ENCODE measurements at regions not wholly inside any gene's neighbourhood (a gene's known extent, or its start where the extent isn't known, plus 50 kb on each side); places are given as distances from the start of the nearest gene placed in this dataset.

- no peak for DNase-seq (ENCODE audit: low spot score)
Measured at GRCh38 chr4:20395160-20395773, 143.6 kb downstream of the SLIT2 start.

DNA sequence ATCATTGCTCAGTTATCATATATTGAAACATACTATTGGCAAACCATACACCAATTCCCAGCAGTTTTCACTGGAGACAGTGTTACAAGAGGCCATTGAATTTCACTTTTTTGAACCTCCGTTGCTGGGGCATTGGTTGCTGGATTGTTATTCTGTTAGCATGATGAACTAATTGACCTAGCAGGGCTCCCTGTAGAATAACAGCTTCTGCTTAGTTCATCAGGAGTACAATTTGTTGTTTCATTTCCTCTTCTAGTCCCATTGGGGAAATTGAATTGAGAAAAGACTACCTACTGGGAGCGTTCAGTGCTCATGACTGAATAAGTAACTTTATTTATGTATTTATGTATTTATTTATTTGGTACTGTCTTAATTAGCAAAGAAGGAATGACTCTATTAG, 151.6 kb downstream of the SLIT2 start:
- no peak for DNase-seq (ENCODE audit: low spot score)

More at GRCh38 chr4:20395160-20395773, 143.6 kb downstream of the SLIT2 start:
- TF ChIP-seq CTCF (IDR thresholded peaks at IDR 0.05; ENCODE audit: extremely low read depth, insufficient read depth, missing control alignments): peak; percentile 70
- in situ Hi-C loops (cut with MboI; ENCODE audit: low pct_unique_long_range_greater_than_20kb, low sequenced_read_pairs, unreplicated experiment): no loop called here

DNA sequence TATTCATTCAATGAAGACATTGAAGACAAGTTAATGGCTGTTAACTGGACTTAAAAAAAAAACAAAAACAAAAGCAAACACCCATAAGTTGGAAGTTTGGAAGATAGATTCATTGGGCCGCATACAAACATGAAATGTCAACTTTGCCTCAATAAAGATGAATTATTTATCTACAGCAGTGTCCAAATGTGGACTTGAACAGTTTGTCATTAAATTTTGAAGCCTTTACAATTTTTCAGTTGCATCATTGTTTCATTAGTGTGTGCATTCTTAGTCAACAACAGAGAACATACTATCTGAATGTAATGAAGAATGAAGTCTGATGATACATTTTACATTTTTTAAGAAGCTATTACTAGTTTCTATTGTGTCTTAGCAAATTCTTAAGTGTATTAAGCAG, 152.1 kb downstream of the SLIT2 start:
- in situ Hi-C loops (cut with MboI; ENCODE audit: low pct_unique_long_range_greater_than_20kb, low sequenced_read_pairs, unreplicated experiment): loop anchor here (25.0 kb wide), 1 partner anchor 283 kb away; no protein-coding TSS in a partner anchor
- DNase-seq (ENCODE audit: low spot score): no peak
- no peak for TF ChIP-seq CTCF (IDR thresholded peaks at IDR 0.05; ENCODE audit: extremely low read depth, insufficient read depth, missing control alignments)

More for the DNA sequence above, 151.6 kb downstream of the SLIT2 start:
- in situ Hi-C loops (cut with MboI; ENCODE audit: low pct_unique_long_range_greater_than_20kb, low sequenced_read_pairs, unreplicated experiment): loop anchor here (25.0 kb wide), 1 partner anchor 284 kb away; no protein-coding TSS in a partner anchor
- TF ChIP-seq CTCF (IDR thresholded peaks at IDR 0.05; ENCODE audit: extremely low read depth, insufficient read depth, missing control alignments): no peak

DNA sequence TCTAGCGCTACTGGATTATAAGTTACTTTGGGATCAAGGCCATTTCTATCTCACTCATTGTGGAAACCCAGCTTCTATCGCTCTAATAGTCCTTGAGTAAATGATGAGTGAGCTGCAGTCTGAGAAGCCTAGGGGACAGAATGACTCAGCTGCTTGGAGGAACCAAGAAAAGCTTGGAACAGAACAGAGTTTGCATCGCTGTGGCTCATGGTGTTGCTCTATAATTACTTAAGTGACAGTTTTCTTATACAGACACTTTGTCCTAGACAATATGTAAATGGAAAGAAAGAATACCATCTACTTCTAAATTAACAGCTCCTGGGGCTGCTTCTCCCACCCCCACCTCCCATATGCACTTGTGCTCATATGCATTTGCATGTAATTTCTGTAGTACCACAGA, 156.9 kb downstream of the SLIT2 start:
- in situ Hi-C loops (cut with MboI; ENCODE audit: low pct_unique_long_range_greater_than_20kb, low sequenced_read_pairs, unreplicated experiment): loop anchor here (25.0 kb wide), 1 partner anchor 279 kb away; no protein-coding TSS in a partner anchor
- no peak for DNase-seq (ENCODE audit: low spot score)
- TF ChIP-seq CTCF (IDR thresholded peaks at IDR 0.05; ENCODE audit: extremely low read depth, insufficient read depth, missing control alignments): no peak

GRCh38 chr4:20412072-20412471, 160.4 kb downstream of the SLIT2 start:
- no peak for DNase-seq (ENCODE audit: low spot score)
- no peak for TF ChIP-seq CTCF (IDR thresholded peaks at IDR 0.05; ENCODE audit: extremely low read depth, insufficient read depth, missing control alignments)
- in situ Hi-C loops (cut with MboI; ENCODE audit: low pct_unique_long_range_greater_than_20kb, low sequenced_read_pairs, unreplicated experiment): loop anchor here (25.0 kb wide), 1 partner anchor 275 kb away; no protein-coding TSS in a partner anchor

DNA sequence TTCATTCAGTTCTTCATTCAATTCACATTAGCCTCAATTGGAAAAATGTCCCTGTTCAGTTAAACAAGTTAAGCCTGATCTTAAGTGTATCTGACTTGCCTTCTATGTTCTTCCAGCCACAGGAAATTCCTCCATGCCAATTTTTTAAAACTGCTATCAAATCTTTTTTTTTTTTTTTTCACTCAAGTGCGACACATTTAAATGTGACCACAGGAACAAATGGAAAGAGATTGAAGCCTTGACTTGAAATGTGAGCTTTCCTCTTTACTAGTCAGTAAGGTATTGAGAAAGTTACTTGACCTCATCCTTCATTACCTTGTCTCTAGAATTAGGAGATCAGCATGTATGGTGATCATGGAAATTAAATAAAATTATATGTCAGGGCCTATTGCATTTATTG, 165.1 kb downstream of the SLIT2 start:
- no peak for TF ChIP-seq CTCF (IDR thresholded peaks at IDR 0.05; ENCODE audit: extremely low read depth, insufficient read depth, missing control alignments)
- DNase-seq (ENCODE audit: low spot score): no peak
- in situ Hi-C loops (cut with MboI; ENCODE audit: low pct_unique_long_range_greater_than_20kb, low sequenced_read_pairs, unreplicated experiment): loop anchor here (25.0 kb wide), 1 partner anchor 271 kb away; no protein-coding TSS in a partner anchor

Measured in GM13977 (cell line).